ENCODE measurements at regions not wholly inside any gene's neighbourhood (a gene's known extent, or its start where the extent isn't known, plus 50 kb on each side); places are given as distances from the start of the nearest gene placed in this dataset.
"Not testable (repeated sequence)": the region's sequence is repeated elsewhere in the genome, so short reads cannot be mapped to it uniquely, and the experiment has no call there.

DNA sequence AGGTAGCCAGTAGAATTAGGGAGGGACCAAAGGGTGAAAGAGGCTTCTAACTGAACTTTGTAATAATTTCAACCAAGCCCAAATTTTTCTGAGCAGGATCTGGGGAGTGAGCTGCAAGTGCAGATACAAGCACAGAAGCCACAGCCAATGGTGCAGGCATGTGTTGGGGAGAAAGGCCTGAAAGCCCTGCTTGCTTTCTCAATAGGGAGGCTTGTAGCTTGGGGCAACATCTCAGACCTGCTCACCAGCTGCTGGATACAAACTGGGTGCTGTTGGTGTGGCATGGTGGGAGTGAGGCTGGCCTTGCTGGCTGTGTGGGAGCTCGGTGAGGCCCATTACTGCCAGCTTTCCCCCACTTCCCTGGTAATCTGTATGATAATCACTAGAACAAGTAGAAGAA is 688.5 kb upstream of the SEMA3D start:
- no peak for DNase-seq

DNA sequence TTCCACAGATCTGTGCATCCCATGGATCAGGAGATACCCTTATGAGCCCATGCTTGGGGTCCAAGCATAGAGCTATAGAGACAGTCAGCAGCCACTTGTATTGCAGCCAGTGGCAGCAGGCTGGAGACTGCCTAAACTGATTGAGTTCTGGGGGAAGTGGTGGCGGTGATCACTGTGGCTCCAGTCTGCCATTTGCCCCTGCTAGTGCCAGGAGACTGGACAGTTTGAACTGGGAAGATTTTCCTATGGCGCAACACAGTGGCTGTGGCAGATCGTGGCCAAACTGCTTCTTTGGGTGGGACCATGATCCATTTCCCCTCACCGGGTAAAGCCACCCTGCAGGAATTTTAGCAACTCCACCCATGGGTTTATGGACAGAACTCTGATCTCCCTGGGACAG is 679.7 kb upstream of the SEMA3D start:
- DNase-seq = no peak

DNA sequence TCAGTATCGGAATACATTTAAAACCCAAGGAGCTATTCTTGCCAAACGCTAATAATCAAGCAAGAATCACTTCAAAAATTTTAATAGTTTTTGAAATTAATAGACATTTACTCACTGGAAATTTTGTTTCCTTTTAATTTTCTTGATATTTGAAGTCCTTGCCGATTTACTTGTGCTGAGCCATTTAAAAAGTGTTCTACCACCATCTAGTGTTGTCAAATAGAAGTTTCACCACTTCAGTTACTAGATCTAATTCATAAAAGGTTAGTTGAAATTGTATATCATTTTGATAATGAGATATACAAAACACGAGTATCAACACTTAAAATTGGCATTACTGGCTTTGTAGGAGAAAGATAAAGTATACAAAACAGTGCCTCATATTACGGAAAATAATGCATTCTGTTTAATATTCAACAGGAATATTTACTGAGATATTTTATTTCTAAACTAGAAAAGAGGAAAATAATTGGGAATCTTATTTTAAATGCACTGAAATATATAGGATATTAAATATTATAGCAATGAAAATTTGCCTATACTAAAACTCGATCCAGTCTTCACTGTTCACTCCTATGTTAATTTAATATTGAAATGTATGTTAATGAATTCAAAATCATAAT is 664.8 kb upstream of the SEMA3D start:
- DNase-seq = no peak

DNA sequence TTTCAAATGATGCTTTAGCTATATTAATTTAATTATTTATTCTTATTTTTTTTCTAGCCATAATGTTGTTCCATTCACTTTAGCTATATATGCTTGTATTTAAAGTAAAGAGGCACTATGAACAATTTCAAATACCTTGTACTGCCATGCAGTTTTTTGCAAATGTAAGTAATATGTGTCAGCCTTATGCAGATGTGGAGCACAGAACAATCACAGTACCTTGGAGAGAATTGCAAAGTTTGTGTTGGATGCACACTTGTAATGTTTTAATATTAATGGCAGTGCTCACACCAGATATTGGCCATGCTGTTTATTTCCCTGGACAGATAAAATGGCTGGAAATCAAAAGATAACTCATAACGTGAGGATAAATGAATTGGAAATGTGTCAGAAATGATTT is 663.5 kb upstream of the SEMA3D start:
- DNase-seq = no peak

DNA sequence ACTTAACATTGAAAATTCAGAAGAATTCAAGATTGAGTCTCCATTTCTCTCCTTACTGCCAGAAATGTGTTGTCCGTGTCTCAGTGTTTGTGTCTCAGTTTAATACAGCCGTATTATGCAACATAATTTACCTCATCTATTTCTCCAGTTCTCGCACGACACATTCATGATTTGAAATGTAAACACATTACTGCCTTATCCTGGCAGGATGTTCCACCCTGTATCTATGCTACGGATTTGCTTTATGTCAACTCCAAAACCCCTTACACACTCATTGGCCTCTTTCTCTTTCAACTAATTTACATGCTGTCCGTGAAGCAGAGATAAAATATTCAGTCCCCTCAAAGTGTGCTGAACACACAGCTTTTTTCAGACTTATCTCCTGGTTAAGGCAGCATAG is 653.7 kb upstream of the SEMA3D start:
- DNase-seq = no peak

DNA sequence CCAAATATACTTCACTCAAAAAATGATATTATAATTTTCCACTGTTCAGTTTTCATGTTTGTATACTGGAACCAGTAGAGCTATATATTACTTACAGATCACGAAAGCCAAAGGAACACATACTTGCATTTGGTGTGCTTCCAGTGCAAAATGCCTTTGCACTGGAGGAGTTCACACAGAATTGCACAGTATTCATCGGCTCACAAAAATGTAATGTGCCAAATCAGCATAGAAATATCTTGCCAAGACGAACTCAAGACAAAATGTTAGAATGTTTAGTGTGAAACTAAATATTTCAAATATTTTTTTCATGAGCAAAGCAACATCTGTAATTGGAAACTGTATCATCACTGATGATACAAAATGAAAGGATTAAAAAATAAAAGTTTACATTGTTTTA is 646.2 kb upstream of the SEMA3D start:
- DNase-seq = no peak

DNA sequence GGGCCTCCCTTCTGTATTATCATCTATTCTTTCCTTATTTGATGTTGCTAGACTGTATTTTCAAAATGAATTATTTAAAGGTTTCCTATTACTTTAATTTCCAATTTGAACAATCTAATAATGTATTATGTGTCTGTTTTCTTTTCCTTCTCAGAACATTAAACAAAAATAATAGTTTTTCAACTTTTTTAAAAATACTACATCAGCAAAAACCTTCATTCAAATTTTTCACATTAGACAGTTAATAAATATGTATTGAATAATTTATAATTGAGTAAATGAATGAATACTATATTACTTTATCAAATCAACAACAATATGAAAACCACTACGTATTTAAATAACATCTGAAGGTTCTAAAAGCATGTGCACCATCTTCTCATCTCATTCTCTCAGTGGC is 644.1 kb upstream of the SEMA3D start:
- no peak for DNase-seq

DNA sequence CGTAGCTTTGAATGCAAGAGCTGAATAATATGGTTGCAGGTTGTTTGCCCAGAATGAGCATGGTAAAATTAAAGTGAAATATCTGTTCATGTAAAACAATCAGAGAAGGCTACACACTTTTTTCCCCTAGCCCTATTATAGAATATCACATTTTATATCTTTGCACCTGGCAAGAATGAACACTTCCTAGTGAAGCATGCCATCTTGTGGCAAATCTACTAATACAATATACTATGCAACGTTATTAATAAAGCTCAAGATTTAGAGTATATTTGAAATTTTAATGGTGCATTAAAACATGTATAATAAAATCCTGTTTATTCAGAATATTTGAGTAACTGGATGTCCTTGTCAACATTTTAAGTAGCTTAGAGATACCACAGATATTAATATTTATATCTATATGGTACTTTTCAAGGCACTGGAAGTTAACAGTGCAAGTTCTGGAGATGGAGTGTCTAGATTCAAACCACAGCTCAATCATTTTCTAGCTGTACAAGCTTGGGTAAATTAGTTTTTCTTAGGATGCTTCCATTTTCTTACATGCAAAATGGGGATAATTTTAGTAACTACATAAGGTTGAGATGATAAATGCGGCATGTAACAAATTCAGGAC is 643.1 kb upstream of the SEMA3D start:
- no peak for DNase-seq

DNA sequence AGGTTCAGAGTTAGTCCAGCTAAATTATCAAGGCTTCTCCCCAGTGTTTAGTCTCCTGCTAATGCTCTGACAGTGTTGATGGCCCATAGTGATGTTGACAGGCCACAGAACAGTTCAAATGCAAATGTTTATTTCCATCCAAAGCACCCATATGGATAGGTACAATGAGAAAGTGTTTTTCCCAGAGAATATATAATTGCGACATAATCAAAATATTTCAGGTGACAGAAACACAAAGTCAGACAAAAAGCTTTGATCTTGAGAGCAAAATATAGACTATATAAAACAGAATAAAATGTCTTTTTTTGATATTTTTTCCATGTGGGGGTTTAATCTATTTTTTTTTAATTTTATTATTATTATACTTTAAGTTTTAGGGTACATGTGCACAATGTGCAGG is 642.3 kb upstream of the SEMA3D start:
- DNase-seq = no peak

DNA sequence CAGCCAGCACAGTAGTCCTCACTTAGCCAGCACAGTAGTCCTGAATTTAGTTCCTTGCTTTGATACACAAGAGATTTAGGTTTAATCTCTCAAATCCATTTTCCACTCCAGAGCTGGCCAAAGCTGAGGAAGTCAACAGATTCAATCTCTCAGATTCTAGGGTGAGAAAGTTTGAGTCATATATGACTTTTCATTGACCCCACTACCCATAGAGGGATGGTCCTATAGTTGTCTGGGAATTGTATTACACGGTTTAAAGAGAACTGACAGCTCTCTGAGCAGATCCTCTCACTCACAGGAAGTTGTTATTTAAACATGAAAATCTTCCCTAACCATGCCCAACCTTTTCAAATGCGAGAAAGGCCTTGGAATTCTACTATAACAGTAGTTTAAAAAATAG is 641.8 kb upstream of the SEMA3D start:
- DNase-seq = no peak

DNA sequence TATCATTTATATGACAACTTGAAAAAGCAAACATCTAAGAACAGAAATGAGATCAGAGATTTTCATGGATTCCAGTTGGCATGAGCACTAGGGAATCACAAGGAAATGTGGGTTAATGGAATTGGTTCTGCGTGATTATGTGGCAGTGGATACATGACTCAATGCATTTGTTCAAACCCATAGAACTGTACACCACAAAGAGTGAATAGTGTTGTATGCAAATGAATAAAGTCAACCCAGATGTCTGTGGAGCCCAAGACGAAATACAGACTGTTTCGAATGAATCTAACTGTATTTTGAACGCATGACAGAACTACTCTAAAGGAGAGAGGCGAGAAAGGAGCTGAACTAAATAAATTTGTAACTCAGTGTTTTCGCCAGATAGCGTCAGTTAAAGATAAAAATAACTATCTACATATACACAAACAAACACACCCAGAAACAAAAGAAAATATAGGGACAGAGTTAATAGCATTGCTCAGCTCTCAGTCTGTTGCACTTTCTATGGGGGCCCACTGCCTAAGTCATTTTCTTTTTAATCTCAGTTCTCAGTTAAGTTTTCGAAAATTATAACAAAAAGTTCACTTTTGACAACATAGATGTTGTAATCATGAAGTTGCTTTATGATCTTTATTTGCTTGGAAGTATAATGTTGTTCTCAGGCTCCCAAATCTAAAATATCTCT is 636.7 kb upstream of the SEMA3D start:
- no peak for DNase-seq

DNA sequence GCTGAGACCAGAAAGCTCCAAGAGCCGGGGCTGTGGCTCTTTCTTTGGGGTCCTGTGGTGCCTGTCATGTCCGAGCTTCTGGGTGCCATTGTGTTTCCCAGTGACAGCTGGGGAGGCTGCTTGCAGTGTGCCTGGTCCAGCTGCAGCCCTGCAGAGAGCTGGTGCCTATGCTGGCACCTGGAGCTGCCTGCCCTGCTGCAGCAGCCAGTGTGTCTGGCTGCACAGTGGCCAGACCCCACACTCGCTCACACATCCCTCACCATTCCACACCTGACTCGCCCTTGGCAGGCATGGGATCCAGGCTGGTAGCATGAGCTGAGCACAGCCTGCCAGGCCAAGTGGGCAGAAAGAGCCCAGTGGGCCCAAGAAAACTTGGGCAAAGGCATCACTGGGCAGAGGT is 635.1 kb upstream of the SEMA3D start:
- no peak for DNase-seq

DNA sequence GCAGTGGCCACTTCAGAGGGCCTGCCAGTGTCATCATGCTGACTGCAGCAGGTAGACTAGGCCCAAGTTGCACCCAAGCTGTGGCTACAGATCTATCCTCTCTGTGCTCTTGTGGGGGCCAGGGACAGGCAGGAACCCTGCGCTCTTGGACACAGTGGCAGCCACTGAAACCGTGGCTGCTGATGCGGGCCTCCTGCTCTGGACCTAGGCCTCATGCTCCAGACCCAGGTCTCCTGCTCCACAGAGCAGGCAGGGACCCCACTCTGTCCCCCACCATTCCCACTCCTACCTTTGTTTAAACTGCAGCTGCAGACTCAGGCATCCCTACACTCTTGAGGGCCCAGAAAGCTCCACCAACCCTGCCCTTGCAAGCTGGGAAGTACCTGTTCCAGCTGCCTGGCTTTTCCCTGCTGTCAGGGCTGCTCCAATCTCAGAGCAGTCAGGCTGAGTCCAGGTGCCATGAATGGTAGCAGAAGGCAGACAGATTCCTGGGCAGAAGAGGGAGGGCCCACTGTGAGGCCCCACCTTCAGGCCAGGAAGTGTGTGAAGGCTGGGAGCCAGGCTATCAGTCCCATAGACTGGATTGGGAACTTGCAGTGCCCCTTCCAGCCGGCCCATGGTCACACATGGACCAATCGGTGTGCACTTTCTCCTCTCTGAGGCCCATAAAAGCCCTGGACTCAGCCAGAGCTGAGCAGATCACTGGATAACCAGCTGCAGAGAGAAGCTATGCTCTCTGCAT is 634.0 kb upstream of the SEMA3D start:
- no peak for DNase-seq

DNA sequence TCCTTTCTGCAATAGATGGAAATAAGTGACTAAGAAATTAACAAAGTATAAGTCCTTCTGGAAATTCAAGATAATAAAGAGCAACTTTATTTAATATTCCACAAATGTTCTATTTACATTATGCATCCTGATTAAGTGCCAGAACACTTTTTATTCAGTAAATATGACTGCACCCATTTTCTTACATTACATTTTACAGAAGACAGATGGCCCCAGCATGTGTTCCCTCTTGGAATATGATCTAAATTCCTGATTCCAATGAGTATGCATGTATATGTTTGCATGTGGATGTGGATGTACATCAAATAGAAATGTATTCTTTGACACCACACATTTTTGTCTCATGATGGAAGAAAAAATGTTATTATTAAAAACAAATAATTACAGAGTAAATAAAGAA is 628.7 kb upstream of the SEMA3D start:
- no peak for DNase-seq

DNA sequence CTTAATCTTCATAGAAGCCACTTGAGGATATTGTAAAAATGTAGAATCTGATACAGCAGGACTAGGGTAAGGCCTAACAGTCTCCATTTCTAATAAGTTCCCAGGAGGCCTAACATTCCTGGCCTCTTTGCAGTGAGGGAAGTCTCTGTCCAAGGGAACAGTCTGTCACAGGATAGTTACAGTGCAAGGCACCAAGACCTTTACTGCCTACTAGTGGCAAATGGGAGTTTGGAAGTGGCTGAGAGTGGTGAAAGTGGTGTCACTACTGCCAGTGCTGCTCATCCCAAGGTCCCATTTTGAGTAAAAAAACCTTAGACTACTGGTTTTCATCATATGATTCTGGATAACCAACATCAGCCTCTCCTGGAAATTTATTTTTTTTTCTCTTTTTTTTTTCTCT is 619.5 kb upstream of the SEMA3D start:
- no peak for DNase-seq

DNA sequence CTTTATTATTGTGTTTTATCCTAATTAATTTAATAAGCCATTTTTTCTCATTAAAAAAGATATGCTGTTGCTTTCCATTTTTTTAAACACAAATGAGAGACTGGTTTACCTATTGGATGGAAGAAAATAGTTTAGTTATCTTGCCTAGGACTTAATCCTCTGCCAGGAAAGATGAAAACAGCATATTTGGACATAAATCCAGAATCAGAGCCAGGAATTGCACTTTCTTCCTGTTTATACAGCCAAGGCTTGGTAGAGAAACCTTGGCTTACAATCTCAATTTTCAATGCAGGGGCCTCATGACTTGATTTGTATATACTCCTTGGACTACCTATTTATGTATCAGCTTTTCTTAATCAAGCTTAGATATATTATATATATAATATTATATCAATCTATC is 618.8 kb upstream of the SEMA3D start:
- no peak for DNase-seq

DNA sequence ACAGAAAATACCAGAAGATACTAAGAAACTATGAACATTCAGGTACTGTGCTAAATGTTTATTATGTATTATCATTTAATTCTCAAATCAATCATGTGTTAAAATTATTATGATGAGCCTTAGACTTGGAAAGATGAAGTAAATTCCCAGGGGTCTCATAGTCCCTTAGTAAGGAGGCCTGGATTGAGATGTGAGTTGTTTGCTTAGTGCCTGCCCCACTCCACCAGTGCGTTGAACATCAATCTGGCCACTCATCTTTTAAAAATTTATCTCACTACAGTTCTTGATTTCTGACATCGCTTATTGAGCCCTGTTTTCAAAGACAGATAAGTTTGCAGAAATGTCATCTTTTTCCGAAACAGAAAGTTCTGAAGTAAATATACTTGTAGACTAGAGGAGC is 618.4 kb upstream of the SEMA3D start:
- no peak for DNase-seq

DNA sequence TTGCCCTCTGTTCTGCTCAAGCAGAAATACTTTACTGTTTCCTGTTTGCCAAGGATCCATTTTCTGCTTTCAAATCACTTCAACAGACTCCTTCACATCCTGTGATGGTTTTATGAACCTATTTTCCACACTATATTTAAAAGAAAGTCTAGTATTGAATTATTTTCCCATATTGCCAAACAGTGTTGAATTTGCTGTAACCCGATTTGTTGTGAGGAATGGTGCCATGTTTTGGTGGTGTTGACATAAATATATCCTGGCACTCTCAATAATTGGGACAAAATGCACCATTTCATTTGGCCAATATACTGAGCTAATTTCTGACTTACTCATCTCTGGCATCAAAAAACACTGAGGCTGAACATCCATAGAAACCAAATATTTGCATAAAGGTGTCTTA is 615.4 kb upstream of the SEMA3D start:
- DNase-seq = no peak

DNA sequence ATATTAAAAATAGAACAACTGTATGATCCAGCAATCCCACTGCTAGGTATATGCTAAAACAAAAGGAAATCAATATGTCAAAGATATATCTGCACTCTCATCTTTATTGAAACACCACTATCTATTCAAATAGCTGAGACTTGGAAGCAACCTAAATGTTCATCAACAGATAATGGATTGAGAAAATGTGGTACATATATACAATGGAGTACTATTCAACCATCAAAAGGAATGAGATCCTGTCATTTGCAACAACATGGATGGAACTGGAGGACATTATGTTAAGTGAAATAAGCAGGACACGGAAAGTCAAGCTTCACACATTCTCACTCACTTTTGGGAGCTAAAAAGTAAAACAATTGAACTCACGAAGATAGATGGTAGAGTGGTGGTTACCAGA is 610.1 kb upstream of the SEMA3D start:
- no peak for DNase-seq

DNA sequence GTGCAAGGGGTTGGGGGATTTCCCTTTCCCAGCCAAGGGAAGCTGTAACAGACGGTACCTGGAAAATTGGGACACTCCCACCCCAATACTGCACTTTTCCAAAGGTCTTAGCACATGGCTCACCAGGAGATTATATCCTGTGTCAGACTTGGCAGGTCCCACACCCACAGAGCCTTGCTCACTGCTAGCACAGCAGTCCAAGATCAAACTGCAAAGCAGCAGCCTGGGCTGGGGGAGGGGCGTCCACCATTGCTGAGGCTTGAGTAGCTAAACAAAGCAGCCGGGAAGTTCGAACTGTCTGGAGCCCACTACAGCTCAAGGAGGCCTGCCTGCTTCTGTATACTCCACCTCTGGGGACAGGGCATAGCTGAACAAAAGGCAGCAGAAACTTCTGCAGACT is 604.2 kb upstream of the SEMA3D start:
- DNase-seq = not testable (repeated sequence)

DNA sequence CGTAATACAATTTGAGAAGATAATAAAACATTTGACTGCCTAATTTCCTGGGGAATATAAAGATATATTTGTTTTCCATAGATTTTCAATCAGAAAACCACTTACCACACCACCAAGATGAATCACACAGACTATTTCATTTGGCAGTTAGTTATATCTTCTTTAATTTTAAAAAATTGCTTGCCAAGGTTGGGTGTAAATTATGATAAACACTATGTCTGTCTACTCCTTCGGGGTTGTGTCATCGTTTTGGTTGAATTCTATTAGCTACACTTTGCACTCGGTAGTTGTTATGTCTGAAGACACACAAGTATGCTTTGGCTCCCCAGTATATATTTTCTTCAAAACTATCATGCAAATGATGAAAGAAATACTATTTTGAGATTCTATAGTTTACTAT is 594.8 kb upstream of the SEMA3D start:
- DNase-seq = no peak

DNA sequence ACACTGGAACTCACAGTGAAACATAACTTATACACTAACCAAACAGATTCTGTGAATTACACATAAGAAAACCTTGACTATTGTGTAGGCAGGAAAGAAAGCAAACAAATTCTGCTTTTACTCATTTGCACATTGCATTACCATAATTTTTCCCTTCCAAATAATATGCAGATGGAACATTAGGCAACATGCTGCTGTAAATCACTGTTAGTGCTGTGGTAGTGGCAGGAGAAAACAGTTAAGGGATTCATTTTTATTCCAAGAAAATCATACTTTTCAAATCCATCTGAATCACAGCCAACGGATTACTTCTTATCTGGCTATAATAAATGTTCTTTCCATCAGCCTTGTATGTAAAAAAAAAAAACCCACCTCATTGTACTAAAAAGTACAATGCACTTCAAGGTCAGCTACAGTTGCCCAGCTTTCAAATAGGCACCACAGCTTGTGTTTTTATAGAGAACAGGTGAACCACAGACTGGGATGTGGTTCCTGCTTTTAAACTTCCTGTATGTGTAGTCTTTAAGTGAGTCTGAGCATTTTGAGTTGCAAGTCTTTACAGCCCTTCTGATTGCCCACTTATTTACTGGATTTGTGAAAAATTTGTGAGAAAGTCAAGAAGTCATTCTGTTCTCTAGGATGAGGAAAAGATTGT is 590.0 kb upstream of the SEMA3D start:
- DNase-seq = no peak

DNA sequence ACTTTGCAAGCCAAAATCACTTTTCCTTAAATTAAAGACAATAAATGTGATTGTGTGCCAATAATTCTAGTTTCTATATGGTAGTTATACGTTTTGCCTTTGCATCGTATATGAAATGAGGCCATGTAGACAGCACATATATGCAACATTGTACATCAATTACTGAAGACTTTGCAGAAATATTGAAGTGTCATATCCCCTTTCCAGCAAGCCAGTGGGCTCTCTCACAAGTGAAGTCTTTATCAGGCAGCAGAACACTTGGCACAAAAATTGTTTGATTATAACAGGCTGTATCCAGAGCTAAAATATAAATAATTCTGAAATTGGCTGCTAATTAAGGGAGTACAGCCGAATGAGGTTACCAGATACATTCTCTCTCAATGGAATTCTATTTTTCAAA is 588.6 kb upstream of the SEMA3D start:
- no peak for DNase-seq

DNA sequence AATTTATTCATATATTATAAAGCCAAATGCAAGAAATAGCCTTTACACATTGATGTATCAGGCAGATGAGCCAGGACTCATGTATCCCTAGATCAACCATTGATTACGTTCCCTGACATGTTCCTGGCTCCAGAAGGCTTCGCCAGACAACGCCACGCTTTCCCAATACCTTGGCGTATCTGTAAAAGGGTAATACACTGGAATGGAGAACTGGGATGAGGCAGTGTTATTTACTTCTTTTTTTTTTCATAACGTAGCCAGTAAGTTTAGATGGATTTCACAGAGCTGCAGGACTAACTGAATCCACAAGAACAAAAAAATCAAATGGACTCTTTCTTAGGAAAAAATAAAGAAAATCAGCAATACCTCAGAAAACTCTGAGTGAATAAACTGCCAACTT is 588.1 kb upstream of the SEMA3D start:
- no peak for DNase-seq

All from stimulated activated CD4-positive, alpha-beta T cell treated with anti-CD3 and anti-CD28 coated beads, Interleukin-1b, Interleukin-23, amount 100 ng/mL, for 48 hours (primary cell).